ENCODE measurements at regions not wholly inside any gene's neighbourhood (a gene's known extent, or its start where the extent isn't known, plus 50 kb on each side); places are given as distances from the start of the nearest gene placed in this dataset.

- H3K27ac ChIP-seq, result no peak overlapping the region
- no peak for TF ChIP-seq ZFX (IDR thresholded peaks at IDR 0.05; ENCODE audit: borderline replicate concordance)
- TF ChIP-seq CTCF (IDR thresholded peaks at IDR 0.05), result no peak
Observed at GRCh38 chr16:54403580-54403979, 117.0 kb upstream of the IRX3 start.

- no peak for TF ChIP-seq CTCF (IDR thresholded peaks at IDR 0.05)
- TF ChIP-seq ZFX (IDR thresholded peaks at IDR 0.05; ENCODE audit: borderline replicate concordance), result no peak
- H3K27ac ChIP-seq, result no peak overlapping the region
Observed at GRCh38 chr16:54402873-54403272, 116.3 kb upstream of the IRX3 start.

GRCh38 chr16:54402270-54402669 lies 115.7 kb upstream of the IRX3 start:
- no peak overlapping the region for H3K27ac ChIP-seq
- TF ChIP-seq CTCF (IDR thresholded peaks at IDR 0.05) (no peak), ZFX (IDR thresholded peaks at IDR 0.05; ENCODE audit: borderline replicate concordance) (no peak)

- H3K27ac ChIP-seq, result no peak overlapping the region
- TF ChIP-seq ZFX (IDR thresholded peaks at IDR 0.05; ENCODE audit: borderline replicate concordance), result no peak
- TF ChIP-seq CTCF (IDR thresholded peaks at IDR 0.05), result no peak
Observed at GRCh38 chr16:54400261-54400660, 113.7 kb upstream of the IRX3 start.

GRCh38 chr16:54398986-54399385 lies 112.4 kb upstream of the IRX3 start:
- no peak overlapping the region for H3K27ac ChIP-seq
- TF ChIP-seq CTCF (IDR thresholded peaks at IDR 0.05), result no peak
- no peak for TF ChIP-seq ZFX (IDR thresholded peaks at IDR 0.05; ENCODE audit: borderline replicate concordance)

GRCh38 chr16:54397838-54398237 lies 111.3 kb upstream of the IRX3 start:
- no peak for TF ChIP-seq CTCF (IDR thresholded peaks at IDR 0.05)
- no peak for TF ChIP-seq ZFX (IDR thresholded peaks at IDR 0.05; ENCODE audit: borderline replicate concordance)

GRCh38 chr16:54397190-54397835 lies 110.7 kb upstream of the IRX3 start:
- H3K27ac ChIP-seq, result no peak overlapping the region
- TF ChIP-seq CTCF (IDR thresholded peaks at IDR 0.05) (no peak), ZFX (IDR thresholded peaks at IDR 0.05; ENCODE audit: borderline replicate concordance) (no peak)

More at GRCh38 chr16:54397838-54398237, 111.3 kb upstream of the IRX3 start:
- H3K27ac ChIP-seq, result no peak overlapping the region
